ENCODE measurements at regions not wholly inside any gene's neighbourhood (a gene's known extent, or its start where the extent isn't known, plus 50 kb on each side); places are given as distances from the start of the nearest gene placed in this dataset.

GRCh38 chrY:21267164-21267563 lies 244.0 kb upstream of the RBMY1B start:
- TF ChIP-seq, protein P1, sequence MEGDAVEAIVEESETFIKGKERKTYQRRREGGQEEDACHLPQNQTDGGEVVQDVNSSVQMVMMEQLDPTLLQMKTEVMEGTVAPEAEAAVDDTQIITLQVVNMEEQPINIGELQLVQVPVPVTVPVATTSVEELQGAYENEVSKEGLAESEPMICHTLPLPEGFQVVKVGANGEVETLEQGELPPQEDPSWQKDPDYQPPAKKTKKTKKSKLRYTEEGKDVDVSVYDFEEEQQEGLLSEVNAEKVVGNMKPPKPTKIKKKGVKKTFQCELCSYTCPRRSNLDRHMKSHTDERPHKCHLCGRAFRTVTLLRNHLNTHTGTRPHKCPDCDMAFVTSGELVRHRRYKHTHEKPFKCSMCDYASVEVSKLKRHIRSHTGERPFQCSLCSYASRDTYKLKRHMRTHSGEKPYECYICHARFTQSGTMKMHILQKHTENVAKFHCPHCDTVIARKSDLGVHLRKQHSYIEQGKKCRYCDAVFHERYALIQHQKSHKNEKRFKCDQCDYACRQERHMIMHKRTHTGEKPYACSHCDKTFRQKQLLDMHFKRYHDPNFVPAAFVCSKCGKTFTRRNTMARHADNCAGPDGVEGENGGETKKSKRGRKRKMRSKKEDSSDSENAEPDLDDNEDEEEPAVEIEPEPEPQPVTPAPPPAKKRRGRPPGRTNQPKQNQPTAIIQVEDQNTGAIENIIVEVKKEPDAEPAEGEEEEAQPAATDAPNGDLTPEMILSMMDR (IDR thresholded peaks at IDR 0.05), result no peak
- no peak for TF ChIP-seq POLR2A (IDR thresholded peaks at IDR 0.05)
